ENCODE measurements at regions not wholly inside any gene's neighbourhood (a gene's known extent, or its start where the extent isn't known, plus 50 kb on each side); places are given as distances from the start of the nearest gene placed in this dataset.

GRCh38 chr6:156416391-156416790 is 360.8 kb upstream of the ARID1B start:
- TF ChIP-seq EZH2phosphoT487 (IDR thresholded peaks at IDR 0.05; ENCODE audit: insufficient read depth, low read depth) (no peak), EZH2 (IDR thresholded peaks at IDR 0.05; ENCODE audit: insufficient read depth, poor library complexity, severe bottlenecking) (no peak)

All from GM23248 (cell line).